Calu3 (cell line): ENCODE measurements at regions not wholly inside any gene's neighbourhood (a gene's known extent, or its start where the extent isn't known, plus 50 kb on each side); places are given as distances from the start of the nearest gene placed in this dataset.

Experiments
- BruUV-seq: library from RNA; stranded (reverse); fragments of 400-500 nt; replicated peaks from 2 replicates; lab custom pipeline; 2021; lab: Mats Ljungman, UMichigan
- CTCF ChIA-PET: fragments of 300-600 bp; sonication (Branson Sonifier 250); formaldehyde crosslinking; loops from one replicate; lab custom pipeline; 2022; ENCODE audit warnings: antibody characterized with exemption; lab: Charles Lee
- DNase-seq: peaks from one replicate; pipeline ENCODE4 v3.0.0; 2022
- H3K27ac Mint-ChIP-seq: one replicate; pipeline ENCODE4 v1.8.0; 2022; ENCODE audit warnings: mixed read lengths; ENCODE audit not compliant: unreplicated experiment
- H3K27me3 Mint-ChIP-seq: one replicate; pipeline ENCODE4 v1.8.0; 2022; ENCODE audit warnings: mixed read lengths; ENCODE audit not compliant: unreplicated experiment
- H3K36me3 Mint-ChIP-seq: one replicate; pipeline ENCODE4 v1.8.0; 2022; ENCODE audit warnings: mild to moderate bottlenecking, moderate library complexity, mixed read lengths; ENCODE audit not compliant: insufficient read depth, unreplicated experiment
- H3K4me1 Mint-ChIP-seq: one replicate; pipeline ENCODE4 v1.8.0; 2022; ENCODE audit warnings: mild to moderate bottlenecking, low read depth, mixed read lengths; ENCODE audit not compliant: unreplicated experiment
- H3K4me3 Mint-ChIP-seq: one replicate; pipeline ENCODE4 v1.8.0; 2022; ENCODE audit warnings: mild to moderate bottlenecking, low read depth, moderate library complexity, mixed read lengths; ENCODE audit not compliant: unreplicated experiment
- H3K9me3 Mint-ChIP-seq: one replicate; pipeline ENCODE4 v1.8.0; 2022; ENCODE audit warnings: low read depth, mixed read lengths; ENCODE audit not compliant: unreplicated experiment
- CTCF ChIP-seq: fragments of 200-600 bp; IDR thresholded peaks from one replicate; pipeline ENCODE4 v1.8.0; 2022; ENCODE audit warnings: antibody characterized with exemption; ENCODE audit not compliant: unreplicated experiment
- intact Hi-C: fragments of 100-400 bp; cut with micrococcal nuclease; formaldehyde crosslinking; loops from one replicate; pipeline ENCODE4 v1.10.0; 2022; ENCODE audit not compliant: unreplicated experiment

GRCh38 chr1:232364654-232365382 is 265.1 kb downstream of the SIPA1L2 start:
- Mint-ChIP-seq H3K9me3 (peaks cover 9% of the 10 kb centered on the region), H3K4me1 (no peaks in the 10 kb centered on the region), H3K27me3 (no peaks in the 10 kb centered on the region), H3K27ac (no peak overlapping the region), H3K36me3 (no peaks in the 10 kb centered on the region), H3K4me3 (no peak overlapping the region)
- intact Hi-C loops = no loop called here
- CTCF ChIA-PET = no interaction called here
- no peak for DNase-seq
- TF ChIP-seq CTCF = no peak
- no TSS peak for BruUV-seq

- no peaks in the 10 kb centered on the region for H3K4me1 Mint-ChIP-seq
- peaks cover 5% of the 10 kb centered on the region for H3K9me3 Mint-ChIP-seq
- TF ChIP-seq CTCF = no peak
- no peak overlapping the region for H3K27ac Mint-ChIP-seq
- no peaks in the 10 kb centered on the region for H3K27me3 Mint-ChIP-seq
- no TSS peak for BruUV-seq
- H3K36me3 Mint-ChIP-seq = no peaks in the 10 kb centered on the region
- intact Hi-C loops = no loop called here
- CTCF ChIA-PET = no interaction called here
- DNase-seq = no peak
- no peak overlapping the region for H3K4me3 Mint-ChIP-seq
Measured at GRCh38 chr1:232363008-232363407, 266.9 kb downstream of the SIPA1L2 start.

GRCh38 chr1:232357416-232357815 is 272.5 kb downstream of the SIPA1L2 start:
- no TSS peak for BruUV-seq
- intact Hi-C loops = no loop called here
- no peaks in the 10 kb centered on the region for H3K36me3 Mint-ChIP-seq
- H3K4me1 Mint-ChIP-seq = no peaks in the 10 kb centered on the region
- peaks cover 6% of the 10 kb centered on the region for H3K9me3 Mint-ChIP-seq
- no peak for DNase-seq
- no peak for TF ChIP-seq CTCF
- CTCF ChIA-PET = no interaction called here
- no peaks in the 10 kb centered on the region for H3K27me3 Mint-ChIP-seq
- no peak overlapping the region for H3K4me3 Mint-ChIP-seq
- H3K27ac Mint-ChIP-seq = no peak overlapping the region

- CTCF ChIA-PET = interaction anchor here (0.6 kb wide), 1 partner anchor 242 kb away, joined by 4 read pairs; no protein-coding TSS in a partner anchor
- no peak overlapping the region for H3K27ac Mint-ChIP-seq
- no TSS peak for BruUV-seq
- H3K36me3 Mint-ChIP-seq = no peaks in the 10 kb centered on the region
- H3K4me3 Mint-ChIP-seq = no peak overlapping the region
- TF ChIP-seq CTCF = no peak
- H3K9me3 Mint-ChIP-seq = peaks cover 6% of the 10 kb centered on the region
- no peaks in the 10 kb centered on the region for H3K4me1 Mint-ChIP-seq
- no peak for DNase-seq
- no peaks in the 10 kb centered on the region for H3K27me3 Mint-ChIP-seq
- intact Hi-C loops = no loop called here
Measured at GRCh38 chr1:232355162-232356006, 274.5 kb downstream of the SIPA1L2 start.
